Cardiac muscle cell (in vitro differentiated cells and primary cell): ENCODE measurements at regions not wholly inside any gene's neighbourhood (a gene's known extent, or its start where the extent isn't known, plus 50 kb on each side); places are given as distances from the start of the nearest gene placed in this dataset.

Experiments
- DNase-seq, 2 donors: peaks; one replicate each; pipeline versions ENCODE4 v3.0.0 to v3.0.0-alpha.2; 2010 to 2017; ENCODE audit warnings: low read depth in 1 of 2, low spot score in 1 of 2
- H3K27ac ChIP-seq: fragments of 200-600 bp; sonication (generic); 2 replicates; pipeline ENCODE4 v1.5.1; 2016
- H3K27me3 ChIP-seq: fragments of 200-600 bp; sonication (generic); 2 replicates; pipeline ENCODE4 v1.6.0; 2016; ENCODE audit warnings: control low read depth
- H3K36me3 ChIP-seq: fragments of 200-600 bp; sonication (generic); 2 replicates; pipeline ENCODE4 v1.5.1; 2016; ENCODE audit warnings: control low read depth
- H3K4me1 ChIP-seq: fragments of 200-600 bp; sonication (generic); 2 replicates; pipeline ENCODE4 v1.8.1; 2017; ENCODE audit warnings: low read depth, mild to moderate bottlenecking, mixed run types
- H3K4me3 ChIP-seq: fragments of 200-600 bp; sonication (generic); 2 replicates; pipeline ENCODE4 v1.5.1; 2016; ENCODE audit warnings: mild to moderate bottlenecking
- H3K9me3 ChIP-seq: fragments of 200-600 bp; sonication (generic); 2 replicates; pipeline ENCODE4 v1.5.1; 2017; ENCODE audit warnings: low read depth, mild to moderate bottlenecking, control low read depth
- CTCF ChIP-seq: IDR thresholded peaks from 2 replicates; pipeline ENCODE4 v1.5.1; 2012; ENCODE audit warnings: low read depth, mild to moderate bottlenecking, low read length

GRCh38 chr6:141033101-141033500, 1099.6 kb upstream of the GJE1 start:
- no peaks in the 10 kb centered on the region for H3K27me3 ChIP-seq
- H3K36me3 ChIP-seq, result no peaks in the 10 kb centered on the region
- DNase-seq, result peak in 1 of 2 donors; percentile 38
- H3K27ac ChIP-seq, result no peak overlapping the region
- no peaks in the 10 kb centered on the region for H3K4me1 ChIP-seq
- H3K4me3 ChIP-seq, result no peak overlapping the region
- no peak for TF ChIP-seq CTCF
- H3K9me3 ChIP-seq, result no peaks in the 10 kb centered on the region

GRCh38 chr6:141029908-141030307, 1102.8 kb upstream of the GJE1 start:
- H3K9me3 ChIP-seq, result no peaks in the 10 kb centered on the region
- TF ChIP-seq CTCF, result no peak
- no peak for DNase-seq
- H3K4me1 ChIP-seq, result no peaks in the 10 kb centered on the region
- H3K27ac ChIP-seq, result no peak overlapping the region
- no peak overlapping the region for H3K4me3 ChIP-seq
- no peaks in the 10 kb centered on the region for H3K36me3 ChIP-seq
- no peaks in the 10 kb centered on the region for H3K27me3 ChIP-seq

- Histone ChIP-seq H3K9me3 (no peaks in the 10 kb centered on the region), H3K4me3 (no peak overlapping the region), H3K36me3 (no peaks in the 10 kb centered on the region), H3K27ac (no peak overlapping the region), H3K4me1 (no peaks in the 10 kb centered on the region), H3K27me3 (no peaks in the 10 kb centered on the region)
- DNase-seq, result no peak
- TF ChIP-seq CTCF, result no peak
Measured at GRCh38 chr6:141028791-141029280, 1103.9 kb upstream of the GJE1 start.

GRCh38 chr6:141026504-141026903, 1106.2 kb upstream of the GJE1 start:
- H3K4me3 ChIP-seq, result no peak overlapping the region
- H3K36me3 ChIP-seq, result no peaks in the 10 kb centered on the region
- H3K9me3 ChIP-seq, result no peaks in the 10 kb centered on the region
- no peak for TF ChIP-seq CTCF
- DNase-seq, result no peak
- no peak overlapping the region for H3K27ac ChIP-seq
- H3K4me1 ChIP-seq, result no peaks in the 10 kb centered on the region
- H3K27me3 ChIP-seq, result no peaks in the 10 kb centered on the region

- Histone ChIP-seq H3K27me3 (no peaks in the 10 kb centered on the region), H3K36me3 (no peaks in the 10 kb centered on the region), H3K4me3 (no peak overlapping the region), H3K4me1 (no peaks in the 10 kb centered on the region), H3K9me3 (no peaks in the 10 kb centered on the region), H3K27ac (no peak overlapping the region)
- no peak for TF ChIP-seq CTCF
- no peak for DNase-seq
Measured at GRCh38 chr6:141024526-141024925, 1108.2 kb upstream of the GJE1 start.

GRCh38 chr6:141017941-141018340, 1114.8 kb upstream of the GJE1 start:
- DNase-seq, result no peak

More at GRCh38 chr6:141017941-141018340, 1114.8 kb upstream of the GJE1 start:
- H3K4me3 ChIP-seq, result no peak overlapping the region
- no peaks in the 10 kb centered on the region for H3K27me3 ChIP-seq
- no peaks in the 10 kb centered on the region for H3K9me3 ChIP-seq
- H3K36me3 ChIP-seq, result no peaks in the 10 kb centered on the region
- no peak overlapping the region for H3K27ac ChIP-seq
- no peak for TF ChIP-seq CTCF
- peaks cover 7% of the 10 kb centered on the region for H3K4me1 ChIP-seq
